Testis (tissue), 2 donors: ENCODE measurements at regions not wholly inside any gene's neighbourhood (a gene's known extent, or its start where the extent isn't known, plus 50 kb on each side); places are given as distances from the start of the nearest gene placed in this dataset.

Experiments
- DNase-seq: peaks from one replicate; pipeline ENCODE4 v3.0.0-alpha.2; 2019
- H3K27ac ChIP-seq, 2 donors: fragments of 200-600 bp; sonication (generic); one replicate each; pipeline ENCODE4 v1.5.1; 2019
- H3K27me3 ChIP-seq: fragments of 200-600 bp; sonication (generic); one replicate; pipeline ENCODE4 v1.5.1; 2019
- H3K36me3 ChIP-seq: fragments of 200-600 bp; sonication (generic); one replicate; pipeline ENCODE4 v1.5.1; 2017; ENCODE audit warnings: low read depth; ENCODE audit errors: missing control alignments
- H3K4me1 ChIP-seq: fragments of 200-600 bp; sonication (generic); one replicate; pipeline ENCODE4 v1.5.1; 2019
- H3K4me3 ChIP-seq, 2 donors: fragments of 200-600 bp; sonication (generic); one replicate each; pipeline ENCODE4 v1.5.1; 2017 to 2019
- H3K9me3 ChIP-seq: fragments of 200-600 bp; sonication (generic); one replicate; pipeline ENCODE4 v1.5.1; 2017
- CTCF ChIP-seq, 3 experiments: fragments of 450-650 bp in 2 of 3; fragments of 200-600 bp in 1 of 3; sonication (generic) in 1 of 3; IDR thresholded peaks; one replicate each; pipeline ENCODE4 v1.5.1; 2016 to 2019; ENCODE audit warnings: antibody characterized with exemption in 3 of 3, mild to moderate bottlenecking in 2 of 3, moderate library complexity in 1 of 3
- POLR2A ChIP-seq: fragments of 450-650 bp; IDR thresholded peaks from one replicate; pipeline ENCODE4 v1.6.1; 2017; ENCODE audit warnings: antibody characterized with exemption, mild to moderate bottlenecking, moderate library complexity
- WGBS, 2 donors: methylation state at CpG; one replicate each; pipeline ENCODE4 v1.1.5; 2018; 5-methylcytosine and 5-hydroxymethylcytosine counted together
- intact Hi-C: fragments of 100-400 bp; cut with DNase I; formaldehyde crosslinking; loops from one replicate; pipeline ENCODE4 v1.15.1; 2023; ENCODE audit warnings: low total_unique reads

GRCh38 chr17:27069842-27070508, 223.9 kb upstream of the WSB1 start:
- no peaks in the 10 kb centered on the region for H3K9me3 ChIP-seq
- no peak for DNase-seq
- intact Hi-C loops: no loop called here
- no peaks in the 10 kb centered on the region for H3K36me3 ChIP-seq
- no peak overlapping the region for H3K27ac ChIP-seq
- TF ChIP-seq POLR2A (no peak), CTCF (IDR thresholded peaks at IDR 0.05) (no peak)
- H3K27me3 ChIP-seq: no peaks in the 10 kb centered on the region
- H3K4me1 ChIP-seq: no peaks in the 10 kb centered on the region
- no peak overlapping the region for H3K4me3 ChIP-seq

- Histone ChIP-seq H3K9me3 (no peaks in the 10 kb centered on the region), H3K4me3 (no peak overlapping the region), H3K27ac (no peak overlapping the region), H3K4me1 (no peaks in the 10 kb centered on the region), H3K36me3 (no peaks in the 10 kb centered on the region), H3K27me3 (no peaks in the 10 kb centered on the region)
- intact Hi-C loops: no loop called here
- TF ChIP-seq CTCF (IDR thresholded peaks at IDR 0.05): no peak
- TF ChIP-seq POLR2A: no peak
- DNase-seq: no peak
- 40 to 58% methylated on average over 1 of the region's 1 CpG for WGBS, 2 donors
Observed at GRCh38 chr17:27070836-27071235, 223.1 kb upstream of the WSB1 start.

GRCh38 chr17:27072885-27073284, 221.0 kb upstream of the WSB1 start:
- Histone ChIP-seq H3K4me3 (no peak overlapping the region), H3K27ac (no peak overlapping the region), H3K27me3 (no peaks in the 10 kb centered on the region), H3K36me3 (no peaks in the 10 kb centered on the region), H3K9me3 (no peaks in the 10 kb centered on the region), H3K4me1 (no peaks in the 10 kb centered on the region)
- intact Hi-C loops: no loop called here
- no peak for TF ChIP-seq CTCF (IDR thresholded peaks at IDR 0.05)
- no peak for TF ChIP-seq POLR2A
- no peak for DNase-seq
- 37 to 45% methylated on average over 3 of the region's 3 CpGs for whole genome bisulfite sequencing, 2 donors

GRCh38 chr17:27076814-27077213, 217.1 kb upstream of the WSB1 start:
- Histone ChIP-seq H3K27ac (no peak overlapping the region), H3K4me3 (no peak overlapping the region), H3K27me3 (no peaks in the 10 kb centered on the region), H3K4me1 (no peaks in the 10 kb centered on the region), H3K9me3 (no peaks in the 10 kb centered on the region), H3K36me3 (no peaks in the 10 kb centered on the region)
- intact Hi-C loops: no loop called here
- TF ChIP-seq POLR2A (no peak), CTCF (IDR thresholded peaks at IDR 0.05) (no peak)
- no peak for DNase-seq

- no peaks in the 10 kb centered on the region for H3K4me1 ChIP-seq
- WGBS, 2 donors: 41 to 54% methylated on average over 2 of the region's 2 CpGs
- no peaks in the 10 kb centered on the region for H3K36me3 ChIP-seq
- no peak for DNase-seq
- no peak overlapping the region for H3K4me3 ChIP-seq
- no peaks in the 10 kb centered on the region for H3K9me3 ChIP-seq
- no peaks in the 10 kb centered on the region for H3K27me3 ChIP-seq
- H3K27ac ChIP-seq: no peak overlapping the region
- intact Hi-C loops: no loop called here
- TF ChIP-seq POLR2A (no peak), CTCF (IDR thresholded peaks at IDR 0.05) (no peak)
Observed at GRCh38 chr17:27078296-27078695, 215.6 kb upstream of the WSB1 start.
